PC-9 (cell line): ENCODE measurements at regions not wholly inside any gene's neighbourhood (a gene's known extent, or its start where the extent isn't known, plus 50 kb on each side); places are given as distances from the start of the nearest gene placed in this dataset.

Experiments used
- EZH2 ChIP-seq: fragments of 200-600 bp; sonication (generic); IDR thresholded peaks from 2 replicates; pipeline ENCODE4 v1.8.0; 2017; ENCODE audit warnings: antibody characterized with exemption, low read depth
- TF ChIP-seq, protein P1 (sequence below): fragments of 200-600 bp; sonication (generic); conservative IDR thresholded peaks from 2 replicates; pipeline ENCODE4 v1.6.1; 2017; ENCODE audit warnings: mixed run types, antibody characterized with exemption, mild to moderate bottlenecking, moderate library complexity

GRCh38 chr18:14914121-14914520 is 166.1 kb downstream of the ANKRD30B start:
- TF ChIP-seq, protein P1, sequence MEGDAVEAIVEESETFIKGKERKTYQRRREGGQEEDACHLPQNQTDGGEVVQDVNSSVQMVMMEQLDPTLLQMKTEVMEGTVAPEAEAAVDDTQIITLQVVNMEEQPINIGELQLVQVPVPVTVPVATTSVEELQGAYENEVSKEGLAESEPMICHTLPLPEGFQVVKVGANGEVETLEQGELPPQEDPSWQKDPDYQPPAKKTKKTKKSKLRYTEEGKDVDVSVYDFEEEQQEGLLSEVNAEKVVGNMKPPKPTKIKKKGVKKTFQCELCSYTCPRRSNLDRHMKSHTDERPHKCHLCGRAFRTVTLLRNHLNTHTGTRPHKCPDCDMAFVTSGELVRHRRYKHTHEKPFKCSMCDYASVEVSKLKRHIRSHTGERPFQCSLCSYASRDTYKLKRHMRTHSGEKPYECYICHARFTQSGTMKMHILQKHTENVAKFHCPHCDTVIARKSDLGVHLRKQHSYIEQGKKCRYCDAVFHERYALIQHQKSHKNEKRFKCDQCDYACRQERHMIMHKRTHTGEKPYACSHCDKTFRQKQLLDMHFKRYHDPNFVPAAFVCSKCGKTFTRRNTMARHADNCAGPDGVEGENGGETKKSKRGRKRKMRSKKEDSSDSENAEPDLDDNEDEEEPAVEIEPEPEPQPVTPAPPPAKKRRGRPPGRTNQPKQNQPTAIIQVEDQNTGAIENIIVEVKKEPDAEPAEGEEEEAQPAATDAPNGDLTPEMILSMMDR, result no peak
- TF ChIP-seq EZH2, result no peak
